Fibroblast of lung (primary cell): ENCODE measurements at regions not wholly inside any gene's neighbourhood (a gene's known extent, or its start where the extent isn't known, plus 50 kb on each side); places are given as distances from the start of the nearest gene placed in this dataset.

Source experiments
- EZH2 ChIP-seq: IDR thresholded peaks from 2 replicates; pipeline ENCODE4 v1.5.1; 2012; ENCODE audit warnings: low read length, control low read depth, mild to moderate bottlenecking; ENCODE audit errors: missing control alignments
- TF ChIP-seq, protein P1 (sequence below), 2 donors: IDR thresholded peaks in 1 of 2; conservative IDR thresholded peaks in 1 of 2; 1 replicate in 1 of 2; 2 replicates in 1 of 2; pipeline ENCODE4 v1.5.1; 2011 to 2012; ENCODE audit warnings: low read length in 2 of 2, control low read depth in 1 of 2, inconsistent platforms in 1 of 2, low read depth in 1 of 2, mild to moderate bottlenecking in 1 of 2

- TF ChIP-seq, protein P1, sequence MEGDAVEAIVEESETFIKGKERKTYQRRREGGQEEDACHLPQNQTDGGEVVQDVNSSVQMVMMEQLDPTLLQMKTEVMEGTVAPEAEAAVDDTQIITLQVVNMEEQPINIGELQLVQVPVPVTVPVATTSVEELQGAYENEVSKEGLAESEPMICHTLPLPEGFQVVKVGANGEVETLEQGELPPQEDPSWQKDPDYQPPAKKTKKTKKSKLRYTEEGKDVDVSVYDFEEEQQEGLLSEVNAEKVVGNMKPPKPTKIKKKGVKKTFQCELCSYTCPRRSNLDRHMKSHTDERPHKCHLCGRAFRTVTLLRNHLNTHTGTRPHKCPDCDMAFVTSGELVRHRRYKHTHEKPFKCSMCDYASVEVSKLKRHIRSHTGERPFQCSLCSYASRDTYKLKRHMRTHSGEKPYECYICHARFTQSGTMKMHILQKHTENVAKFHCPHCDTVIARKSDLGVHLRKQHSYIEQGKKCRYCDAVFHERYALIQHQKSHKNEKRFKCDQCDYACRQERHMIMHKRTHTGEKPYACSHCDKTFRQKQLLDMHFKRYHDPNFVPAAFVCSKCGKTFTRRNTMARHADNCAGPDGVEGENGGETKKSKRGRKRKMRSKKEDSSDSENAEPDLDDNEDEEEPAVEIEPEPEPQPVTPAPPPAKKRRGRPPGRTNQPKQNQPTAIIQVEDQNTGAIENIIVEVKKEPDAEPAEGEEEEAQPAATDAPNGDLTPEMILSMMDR (conservative IDR thresholded peaks at IDR 0.05 in 1 of 2, IDR thresholded peaks at IDR 0.05 in 1 of 2; ENCODE audit: low read depth in 1 of 2, low read length in 2 of 2) = no peak
- TF ChIP-seq EZH2 = no peak
Measured at GRCh38 chr18:2451556-2451955, 119.7 kb downstream of the METTL4 start.
